C4-2B (cell line): ENCODE measurements at regions not wholly inside any gene's neighbourhood (a gene's known extent, or its start where the extent isn't known, plus 50 kb on each side); places are given as distances from the start of the nearest gene placed in this dataset.

Experiments
- CTCF ChIP-seq: fragments of 450-650 bp; conservative IDR thresholded peaks from 2 replicates; pipeline ENCODE4 v1.5.1; 2017; ENCODE audit warnings: mild to moderate bottlenecking
- ZFX ChIP-seq: fragments of 450-650 bp; IDR thresholded peaks from 2 replicates; pipeline ENCODE4 v1.6.1; 2017

GRCh38 chr7:51867117-51867516 lies 550.5 kb upstream of the COBL start:
- no peak for TF ChIP-seq CTCF
- no peak for TF ChIP-seq ZFX
